ENCODE measurements at regions not wholly inside any gene's neighbourhood (a gene's known extent, or its start where the extent isn't known, plus 50 kb on each side); places are given as distances from the start of the nearest gene placed in this dataset.

DNA sequence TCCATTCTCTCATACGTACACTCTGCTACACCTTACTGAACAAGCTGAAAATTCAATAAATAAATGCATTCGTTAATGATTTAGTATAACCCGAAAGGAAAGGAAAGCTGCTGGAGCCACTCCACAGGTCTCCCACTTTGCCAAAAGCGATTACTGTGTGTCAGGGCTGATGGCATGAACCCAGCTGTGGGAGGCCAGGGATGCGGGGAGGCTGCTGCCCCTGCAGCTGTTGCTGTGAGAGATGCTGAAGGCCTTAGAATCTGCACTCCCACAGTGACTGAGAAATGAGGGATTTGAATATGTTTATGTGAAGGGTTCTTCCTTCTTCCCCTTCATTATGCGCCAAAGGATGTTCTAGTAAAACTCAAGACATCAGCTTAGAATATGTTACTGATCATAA lies 58.7 kb upstream of the NBEA start:
- ChIA-PET CTCF (no interaction called here), POLR2A (no interaction called here)
- no peak for DNase-seq
- Histone ChIP-seq H3K27me3 (replicated peaks; ENCODE audit: control insufficient read depth, insufficient read depth, low read length) (no peaks in the 10 kb centered on the region), H3K4me3 (ENCODE audit: low read depth, low read length) (no peak overlapping the region), H3K36me3 (ENCODE audit: control insufficient read depth, insufficient read depth, low read length) (no peaks in the 10 kb centered on the region), H3K9me3 (no peaks in the 10 kb centered on the region), H3K4me1 (no peaks in the 10 kb centered on the region)
- H3K4me1 Mint-ChIP-seq (ENCODE audit: low read depth, unreplicated experiment), result peaks cover 6% of the 10 kb centered on the region
- no peak overlapping the region for H3K27ac Mint-ChIP-seq (ENCODE audit: unreplicated experiment)
- no peaks in the 10 kb centered on the region for H3K36me3 Mint-ChIP-seq (ENCODE audit: insufficient read depth, unreplicated experiment)
- BruUV-seq (replicated peaks), result no TSS peak
- no peak overlapping the region for H3K4me3 Mint-ChIP-seq (ENCODE audit: unreplicated experiment)
- H3K27me3 Mint-ChIP-seq (ENCODE audit: insufficient read depth, unreplicated experiment), result no peaks in the 10 kb centered on the region
- intact Hi-C loops (cut with micrococcal nuclease; ENCODE audit: unreplicated experiment), result no loop called here
- TF ChIP-seq, protein P1, sequence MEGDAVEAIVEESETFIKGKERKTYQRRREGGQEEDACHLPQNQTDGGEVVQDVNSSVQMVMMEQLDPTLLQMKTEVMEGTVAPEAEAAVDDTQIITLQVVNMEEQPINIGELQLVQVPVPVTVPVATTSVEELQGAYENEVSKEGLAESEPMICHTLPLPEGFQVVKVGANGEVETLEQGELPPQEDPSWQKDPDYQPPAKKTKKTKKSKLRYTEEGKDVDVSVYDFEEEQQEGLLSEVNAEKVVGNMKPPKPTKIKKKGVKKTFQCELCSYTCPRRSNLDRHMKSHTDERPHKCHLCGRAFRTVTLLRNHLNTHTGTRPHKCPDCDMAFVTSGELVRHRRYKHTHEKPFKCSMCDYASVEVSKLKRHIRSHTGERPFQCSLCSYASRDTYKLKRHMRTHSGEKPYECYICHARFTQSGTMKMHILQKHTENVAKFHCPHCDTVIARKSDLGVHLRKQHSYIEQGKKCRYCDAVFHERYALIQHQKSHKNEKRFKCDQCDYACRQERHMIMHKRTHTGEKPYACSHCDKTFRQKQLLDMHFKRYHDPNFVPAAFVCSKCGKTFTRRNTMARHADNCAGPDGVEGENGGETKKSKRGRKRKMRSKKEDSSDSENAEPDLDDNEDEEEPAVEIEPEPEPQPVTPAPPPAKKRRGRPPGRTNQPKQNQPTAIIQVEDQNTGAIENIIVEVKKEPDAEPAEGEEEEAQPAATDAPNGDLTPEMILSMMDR (IDR thresholded peaks at IDR 0.05; ENCODE audit: insufficient read depth in 1 of 2, low read depth in 1 of 2, low read length in 1 of 2, severe bottlenecking in 1 of 2, unreplicated experiment in 1 of 2), result no peak
- H3K9me3 Mint-ChIP-seq (ENCODE audit: unreplicated experiment), result no peaks in the 10 kb centered on the region

DNA sequence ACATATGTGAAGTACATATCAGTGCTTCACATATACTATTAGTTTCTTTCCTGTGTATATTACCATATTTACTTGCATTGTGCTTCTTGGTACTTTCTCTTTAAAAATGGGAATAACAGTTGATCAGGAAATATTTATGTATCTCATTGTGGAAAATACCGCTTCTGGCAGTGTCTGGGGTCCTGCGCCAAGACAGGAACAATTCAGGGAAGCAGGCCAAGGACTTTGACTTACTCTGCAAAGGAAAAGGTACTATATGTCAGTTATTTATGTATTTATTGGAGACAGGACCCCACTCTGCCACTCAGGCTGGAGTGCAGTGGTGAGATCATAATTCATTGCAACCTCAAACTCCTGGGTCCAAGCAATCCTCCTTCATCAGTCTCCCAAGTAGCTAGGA lies 57.7 kb upstream of the NBEA start:
- BruUV-seq (replicated peaks), result no TSS peak
- CTCF ChIA-PET, result no interaction called here
- Mint-ChIP-seq H3K9me3 (ENCODE audit: unreplicated experiment) (no peaks in the 10 kb centered on the region), H3K27me3 (ENCODE audit: insufficient read depth, unreplicated experiment) (no peaks in the 10 kb centered on the region), H3K4me1 (ENCODE audit: low read depth, unreplicated experiment) (peaks cover 6% of the 10 kb centered on the region), H3K27ac (ENCODE audit: unreplicated experiment) (no peak overlapping the region), H3K4me3 (ENCODE audit: unreplicated experiment) (no peak overlapping the region), H3K36me3 (ENCODE audit: insufficient read depth, unreplicated experiment) (no peaks in the 10 kb centered on the region)
- POLR2A ChIA-PET, result no interaction called here
- Histone ChIP-seq H3K9me3 (no peaks in the 10 kb centered on the region), H3K27me3 (replicated peaks; ENCODE audit: control insufficient read depth, insufficient read depth, low read length) (no peaks in the 10 kb centered on the region), H3K4me3 (ENCODE audit: low read depth, low read length) (no peak overlapping the region), H3K4me1 (no peaks in the 10 kb centered on the region), H3K36me3 (ENCODE audit: control insufficient read depth, insufficient read depth, low read length) (no peaks in the 10 kb centered on the region)
- DNase-seq, result no peak
- TF ChIP-seq, protein P1 (IDR thresholded peaks at IDR 0.05; ENCODE audit: insufficient read depth in 1 of 2, low read depth in 1 of 2, low read length in 1 of 2, severe bottlenecking in 1 of 2, unreplicated experiment in 1 of 2), result no peak
- intact Hi-C loops (cut with micrococcal nuclease; ENCODE audit: unreplicated experiment), result no loop called here

DNA sequence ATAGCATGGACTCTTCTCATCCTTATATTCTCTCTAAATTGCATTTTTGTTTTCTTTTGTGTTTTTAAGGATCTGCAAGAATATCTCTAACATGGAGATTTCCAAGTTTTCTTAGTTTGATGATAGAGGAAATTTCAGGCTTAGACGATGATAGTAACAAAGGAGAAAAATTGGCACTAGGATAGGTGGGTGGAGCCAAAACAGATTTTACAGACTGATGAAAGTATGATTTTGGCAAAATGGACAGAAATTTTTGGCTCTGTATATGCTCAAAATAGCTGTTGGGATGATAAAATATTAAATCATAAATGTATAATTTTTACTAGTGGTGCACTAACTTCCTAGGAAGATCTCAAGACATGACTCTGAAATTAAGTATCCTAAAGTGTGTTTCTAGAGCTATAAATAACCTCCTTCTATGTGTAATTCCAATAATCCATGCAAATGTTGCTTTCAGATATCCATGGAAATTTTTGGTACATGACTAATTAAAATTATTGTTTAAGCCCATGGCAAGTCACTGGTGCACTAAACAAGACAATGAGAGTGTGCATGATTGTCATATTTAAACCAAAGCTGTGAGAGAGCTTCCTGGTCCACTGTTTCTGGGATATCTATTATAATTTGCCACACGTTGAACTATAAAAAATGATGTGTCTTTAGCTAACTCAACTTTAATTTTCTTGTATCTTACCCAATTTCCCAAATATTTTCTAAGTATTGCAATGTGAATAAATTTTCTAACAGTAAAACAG lies 55.8 kb upstream of the NBEA start:
- CTCF ChIA-PET, result no interaction called here
- Mint-ChIP-seq H3K9me3 (ENCODE audit: unreplicated experiment) (no peaks in the 10 kb centered on the region), H3K27me3 (ENCODE audit: insufficient read depth, unreplicated experiment) (no peaks in the 10 kb centered on the region), H3K4me3 (ENCODE audit: unreplicated experiment) (no peak overlapping the region), H3K27ac (ENCODE audit: unreplicated experiment) (no peak overlapping the region), H3K4me1 (ENCODE audit: low read depth, unreplicated experiment) (peaks cover 2% of the 10 kb centered on the region), H3K36me3 (ENCODE audit: insufficient read depth, unreplicated experiment) (no peaks in the 10 kb centered on the region)
- H3K4me1 ChIP-seq, result no peaks in the 10 kb centered on the region
- DNase-seq, result no peak
- no peaks in the 10 kb centered on the region for H3K9me3 ChIP-seq
- no peaks in the 10 kb centered on the region for H3K27me3 ChIP-seq (replicated peaks; ENCODE audit: control insufficient read depth, insufficient read depth, low read length)
- no peaks in the 10 kb centered on the region for H3K36me3 ChIP-seq (ENCODE audit: control insufficient read depth, insufficient read depth, low read length)
- POLR2A ChIA-PET, result no interaction called here
- H3K4me3 ChIP-seq (ENCODE audit: low read depth, low read length), result no peak overlapping the region
- BruUV-seq (replicated peaks), result no TSS peak
- TF ChIP-seq, protein P1 (IDR thresholded peaks at IDR 0.05; ENCODE audit: insufficient read depth in 1 of 2, low read depth in 1 of 2, low read length in 1 of 2, severe bottlenecking in 1 of 2, unreplicated experiment in 1 of 2), result no peak
- intact Hi-C loops (cut with micrococcal nuclease; ENCODE audit: unreplicated experiment), result no loop called here

Measured in Caco-2 (cell line).